Lower leg skin (tissue), 3 donors: ENCODE measurements at regions not wholly inside any gene's neighbourhood (a gene's known extent, or its start where the extent isn't known, plus 50 kb on each side); places are given as distances from the start of the nearest gene placed in this dataset.

ENCODE experiments used
- CTCF ChIP-seq, 3 donors: fragments of 450-650 bp; IDR thresholded peaks; one replicate each; pipeline ENCODE4 v1.5.1; 2016; ENCODE audit warnings: antibody characterized with exemption in 3 of 3, mild to moderate bottlenecking in 3 of 3, moderate library complexity in 2 of 3
- POLR2A ChIP-seq, 2 donors: fragments of 450-650 bp; IDR thresholded peaks; one replicate each; pipeline ENCODE4 v1.6.1; 2016 to 2017; ENCODE audit warnings: antibody characterized with exemption in 2 of 2, mild to moderate bottlenecking in 1 of 2, moderate library complexity in 1 of 2

GRCh38 chr3:40828741-40829415, 304.1 kb downstream of the ZNF621 start:
- TF ChIP-seq CTCF (IDR thresholded peaks at IDR 0.05) (no peak), POLR2A (IDR thresholded peaks at IDR 0.05) (no peak)
